Myocyte (in vitro differentiated cells): ENCODE measurements at regions not wholly inside any gene's neighbourhood (a gene's known extent, or its start where the extent isn't known, plus 50 kb on each side); places are given as distances from the start of the nearest gene placed in this dataset.
"Not testable (repeated sequence)": the region's sequence is repeated elsewhere in the genome, so short reads cannot be mapped to it uniquely, and the experiment has no call there.

ENCODE experiments used
- DNase-seq: peaks from one replicate; pipeline ENCODE4 v3.0.0-alpha.2; 2012; ENCODE audit warnings: low read depth

DNA sequence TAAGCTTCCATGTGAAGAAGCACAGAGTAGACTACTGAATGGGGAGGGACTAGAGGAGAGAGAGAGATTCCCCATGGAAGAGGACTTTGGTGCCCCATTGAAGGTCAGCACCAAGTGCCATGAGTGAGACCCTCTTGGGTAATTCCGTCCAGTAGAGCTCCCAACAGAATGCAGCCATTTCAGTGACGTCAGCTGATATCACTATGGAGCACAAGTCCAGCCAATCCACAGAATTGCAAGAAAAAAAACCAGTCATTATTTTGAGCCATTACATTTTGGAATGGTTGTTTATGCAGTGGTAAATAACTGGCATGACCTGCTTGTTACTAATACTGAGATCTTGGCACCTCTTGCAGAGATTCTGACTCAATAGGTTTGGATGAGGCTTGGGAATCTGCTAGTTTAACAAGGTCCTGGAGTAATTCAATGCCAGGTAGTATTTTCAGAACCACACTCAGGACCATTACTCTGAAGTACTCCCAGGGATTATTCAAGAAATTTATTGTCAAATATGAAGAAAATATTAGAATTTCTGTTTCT lies 52.6 kb upstream of the SP8 start:
- DNase-seq = no peak

DNA sequence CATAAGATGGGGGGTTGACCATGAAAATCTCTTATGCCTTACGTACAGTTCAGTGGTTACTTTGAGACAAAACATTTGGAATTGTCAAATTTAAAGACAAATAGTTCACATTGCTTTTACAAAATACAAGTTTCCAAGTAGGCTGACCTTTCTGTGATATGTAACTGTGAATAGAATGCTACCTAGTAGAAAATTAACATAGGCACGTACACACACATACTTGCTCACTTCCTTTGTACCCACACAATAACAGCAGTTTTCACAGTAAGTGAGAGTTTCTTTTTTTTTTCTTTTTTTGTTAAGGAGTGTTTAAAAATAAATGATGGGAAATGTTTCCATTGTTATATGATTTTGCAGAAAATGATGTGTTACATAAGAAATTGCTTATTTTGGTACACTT lies 53.3 kb upstream of the SP8 start:
- no peak for DNase-seq

DNA sequence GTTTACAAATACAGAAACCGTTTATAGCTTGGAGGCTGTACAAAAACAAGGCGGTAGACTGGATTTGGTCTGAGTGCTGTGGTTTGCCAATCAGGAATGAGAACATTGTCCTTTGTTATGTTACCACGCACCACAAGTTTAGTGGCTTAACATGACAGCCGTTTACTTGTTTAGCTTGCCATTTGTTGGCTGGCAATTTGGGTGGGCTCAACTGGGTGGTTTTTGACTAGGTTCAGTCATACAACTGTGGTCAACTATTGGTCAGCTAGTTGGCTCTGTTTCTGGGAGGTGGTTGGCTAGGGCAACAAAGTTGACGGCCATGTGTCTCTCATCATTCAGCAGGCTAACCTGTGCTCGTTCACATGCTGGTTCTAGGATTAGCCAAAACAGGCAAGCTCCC lies 60.1 kb upstream of the SP8 start:
- peak; percentile 9 for DNase-seq

DNA sequence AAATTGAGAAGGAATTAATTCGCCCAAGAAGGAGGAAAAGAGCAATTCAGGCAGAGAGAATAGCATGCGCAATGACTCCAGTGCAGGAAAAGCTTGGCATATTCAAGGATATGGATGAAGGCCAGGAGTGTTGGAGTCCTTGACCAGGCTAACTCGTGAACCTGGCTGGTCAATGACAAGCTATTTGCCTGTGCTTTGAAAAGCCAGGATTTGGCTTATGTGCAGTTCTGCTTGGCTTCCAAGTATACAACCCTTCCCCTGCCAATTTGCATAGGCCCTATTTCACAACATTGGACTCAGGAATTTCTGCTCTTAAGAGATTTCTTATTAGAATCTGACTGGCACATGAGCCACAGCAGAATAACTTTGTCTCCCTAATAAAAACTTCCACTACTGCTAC lies 72.3 kb upstream of the SP8 start:
- no peak for DNase-seq

DNA sequence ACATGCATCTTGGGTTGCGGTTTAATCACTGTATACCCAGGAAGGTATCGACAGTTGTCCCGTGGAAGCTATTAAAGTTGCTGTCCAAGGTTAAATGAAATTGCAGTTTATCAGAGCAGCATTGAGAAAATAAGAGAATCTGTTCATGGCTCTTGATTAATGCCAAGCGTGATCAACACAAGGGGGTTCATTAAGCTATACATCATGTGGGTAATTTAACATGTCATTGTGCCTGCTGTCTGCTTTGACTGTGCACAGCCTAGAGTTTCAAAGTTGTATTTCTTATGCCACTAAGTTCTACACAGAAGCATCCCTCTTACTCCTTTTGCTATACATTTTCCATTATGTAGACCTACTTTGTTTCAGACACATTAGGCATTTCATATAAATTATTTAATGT lies 74.8 kb upstream of the SP8 start:
- no peak for DNase-seq

DNA sequence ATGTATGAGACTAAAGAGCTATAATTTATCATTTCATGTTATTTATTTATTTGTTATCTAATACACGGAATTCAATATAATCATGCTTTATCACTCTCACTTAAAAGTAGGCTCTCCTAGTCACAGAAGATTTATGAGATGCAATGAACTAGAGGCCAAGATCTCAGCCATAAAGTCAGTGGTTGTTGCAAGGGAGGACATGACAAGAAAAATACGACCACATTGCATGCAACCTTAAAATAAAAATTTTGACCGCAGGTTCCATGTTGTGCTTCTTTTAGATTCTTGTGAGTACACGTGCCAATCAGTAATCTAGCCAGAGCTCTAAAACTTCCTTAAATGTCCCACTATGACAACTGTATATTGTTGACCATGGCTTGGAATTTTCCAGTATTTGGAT lies 75.9 kb upstream of the SP8 start:
- DNase-seq = no peak

DNA sequence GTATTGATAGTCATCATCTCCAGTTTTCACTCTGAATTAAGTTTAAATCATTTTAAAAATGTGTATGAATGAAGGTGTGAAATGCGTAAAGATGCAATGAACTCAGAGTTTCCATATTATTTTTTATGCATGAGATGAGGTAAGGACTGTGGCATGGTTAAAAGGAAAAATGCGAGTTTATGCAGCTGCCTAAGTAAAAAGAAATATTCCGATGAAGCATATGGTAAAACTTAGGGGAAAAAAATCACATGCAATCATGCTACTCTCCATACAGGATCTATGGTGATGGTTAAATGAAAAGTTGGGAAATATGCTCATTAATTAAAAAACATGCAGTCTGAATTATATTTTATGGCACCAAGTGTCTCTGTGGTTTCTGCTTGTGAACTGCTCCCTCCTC lies 77.5 kb upstream of the SP8 start:
- DNase-seq = no peak

DNA sequence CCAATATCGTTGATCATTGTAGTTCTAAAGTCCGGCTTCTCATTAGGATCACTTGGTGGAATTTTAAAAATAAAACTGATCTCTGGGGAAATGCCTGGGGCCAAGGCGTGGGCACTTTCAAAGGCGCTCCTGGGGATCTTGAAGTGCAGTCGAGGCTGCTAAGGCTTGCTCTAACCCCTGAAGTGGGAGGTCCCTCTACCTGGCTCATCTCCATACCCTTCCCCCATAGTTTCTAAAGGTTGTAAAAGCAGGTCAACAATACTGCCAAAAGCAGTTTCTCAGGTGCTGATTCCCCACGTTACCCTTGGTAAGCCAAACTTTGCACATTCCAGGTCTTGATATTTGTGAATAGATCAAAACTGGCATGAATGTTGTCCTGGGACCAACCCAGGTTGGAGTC lies 79.0 kb upstream of the SP8 start:
- DNase-seq = no peak

DNA sequence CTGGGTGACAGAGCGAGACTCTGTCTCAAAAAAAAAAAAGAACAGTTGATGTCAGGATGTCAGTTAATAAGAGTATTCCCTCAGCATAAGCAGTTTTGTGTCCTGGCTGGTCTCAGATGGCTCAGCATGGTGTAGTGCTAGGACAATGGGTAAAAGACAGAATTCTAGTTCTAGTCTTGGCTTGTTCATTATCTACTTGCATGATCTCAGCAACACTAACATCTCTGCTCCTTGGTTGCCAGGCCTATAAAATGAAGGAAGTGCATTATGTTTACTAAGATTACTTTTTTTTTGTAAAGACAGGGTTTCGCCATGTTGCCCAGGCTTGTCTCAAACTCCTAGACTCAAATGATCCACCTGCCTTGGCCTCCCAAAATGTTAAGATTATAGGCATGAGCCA lies 84.3 kb upstream of the SP8 start:
- no peak for DNase-seq

DNA sequence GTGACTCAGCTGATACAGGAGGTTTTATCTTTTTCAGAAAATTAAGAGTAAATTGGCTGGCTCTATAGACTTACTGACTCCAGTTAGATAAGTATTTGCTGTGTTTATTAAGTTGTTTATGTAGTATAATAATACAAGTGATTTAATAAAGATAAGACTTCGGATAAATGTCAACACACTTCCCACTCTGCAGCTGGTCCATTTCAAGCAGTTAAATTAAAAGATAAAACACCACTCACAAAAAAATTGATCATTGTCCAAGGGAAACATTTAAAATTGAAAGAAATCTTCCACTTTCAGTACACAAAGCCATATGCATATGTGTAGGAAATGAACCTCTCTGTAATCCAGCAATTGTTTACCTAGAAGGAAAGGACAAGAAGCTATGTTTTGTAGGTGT lies 106.1 kb upstream of the SP8 start:
- DNase-seq = no peak

DNA sequence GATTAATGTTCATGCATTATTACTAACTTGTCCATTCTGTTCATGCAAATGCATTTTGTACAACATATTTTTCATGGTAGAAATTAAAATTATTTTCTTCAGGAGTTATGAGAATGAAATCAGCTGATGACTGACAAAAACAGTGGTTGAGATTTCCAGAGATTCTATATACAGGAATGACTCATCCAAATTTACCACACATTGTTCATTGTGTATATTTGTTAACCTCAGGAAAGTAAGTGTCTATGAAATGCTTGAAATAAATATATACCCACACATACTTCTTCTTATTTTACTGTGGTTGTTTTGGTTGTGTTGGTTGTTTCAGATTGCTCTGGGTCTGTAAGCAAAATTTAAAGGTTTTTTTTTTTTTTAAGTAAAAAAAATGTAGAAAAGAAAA lies 108.1 kb upstream of the SP8 start:
- no peak for DNase-seq

DNA sequence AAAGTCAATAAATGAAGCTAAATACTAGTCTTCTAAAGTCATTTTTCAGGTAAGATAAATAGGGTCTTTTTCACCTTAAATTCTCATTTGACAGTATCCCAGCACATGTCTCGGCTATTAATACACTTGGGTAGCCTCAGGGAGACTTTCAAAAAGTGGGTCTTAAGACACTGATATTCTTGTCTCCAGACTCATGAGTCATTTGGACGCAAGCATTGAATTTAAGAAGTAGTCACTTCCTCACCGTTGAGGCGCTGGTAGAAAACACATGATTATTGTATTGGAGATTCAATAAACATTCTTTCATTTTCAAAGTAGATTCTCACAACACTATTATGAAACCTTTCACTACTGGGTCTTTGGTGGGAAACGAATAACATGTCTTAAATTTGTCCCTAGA lies 108.9 kb upstream of the SP8 start:
- no peak for DNase-seq

DNA sequence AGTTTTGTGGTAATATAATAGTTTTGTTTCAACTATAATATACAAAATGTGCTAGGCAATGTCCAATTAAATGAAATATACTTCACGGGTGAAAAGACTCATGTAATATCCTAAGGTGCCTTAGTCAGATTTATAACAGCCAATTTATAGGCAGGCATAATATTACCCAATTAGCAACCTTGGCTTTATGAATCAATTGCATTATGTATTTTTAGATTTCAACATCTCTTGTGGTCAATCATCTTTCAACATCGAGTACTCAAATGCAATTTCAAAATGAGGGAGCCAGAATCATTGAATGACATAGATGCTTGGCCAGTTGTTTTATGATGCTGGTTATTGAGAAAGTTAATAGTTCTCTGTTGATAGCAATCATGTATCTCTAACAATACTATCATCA lies 110.3 kb upstream of the SP8 start:
- DNase-seq = no peak

DNA sequence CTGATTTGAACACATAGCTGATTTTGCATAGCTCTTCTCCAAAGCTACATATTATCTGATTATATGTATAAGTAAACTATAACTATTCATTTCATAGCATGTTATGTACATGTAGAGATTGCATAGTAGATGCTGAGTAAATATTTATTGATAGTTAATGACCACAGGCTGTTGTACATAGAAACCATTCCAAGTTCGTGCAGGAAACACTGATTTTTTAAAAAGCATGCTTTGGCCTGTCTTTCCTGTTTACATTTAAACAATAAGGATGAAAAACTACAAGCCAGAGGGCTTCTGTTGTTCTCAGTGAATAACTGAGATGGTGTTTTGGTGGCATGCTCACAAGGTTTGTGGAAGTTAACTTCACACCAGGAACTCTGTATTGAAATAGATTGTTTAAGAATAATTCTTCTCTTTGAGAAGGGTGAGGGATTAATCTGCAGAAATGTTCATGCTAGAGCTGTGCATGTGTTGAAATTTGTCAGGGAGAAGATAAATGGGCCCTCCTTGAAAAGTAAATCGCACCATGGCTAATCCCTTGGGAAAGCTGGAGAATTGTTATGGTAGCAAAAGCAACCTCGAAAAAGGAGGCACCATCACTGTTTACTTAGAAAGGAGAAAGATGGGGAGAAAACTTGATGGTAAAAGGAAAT lies 120.2 kb upstream of the SP8 start:
- DNase-seq = no peak

DNA sequence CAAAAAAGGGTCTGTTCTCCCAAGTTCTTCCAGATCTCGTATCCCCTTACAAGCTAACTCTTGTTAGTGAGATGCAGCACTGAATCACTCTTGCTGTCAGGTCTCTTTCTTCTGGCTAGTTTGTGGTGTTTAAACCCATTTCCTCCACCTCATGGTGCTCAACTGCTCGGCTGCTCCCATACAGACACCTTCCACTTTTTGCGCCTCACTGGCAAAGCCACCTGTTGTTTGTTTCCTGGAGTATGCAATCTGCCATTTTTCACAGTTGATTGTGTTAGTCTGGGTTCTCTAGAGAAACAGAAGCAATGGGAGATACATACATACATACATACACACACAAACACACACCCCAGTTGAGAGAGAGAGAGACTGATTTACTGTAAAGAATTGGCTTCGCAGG lies 124.4 kb upstream of the SP8 start:
- no peak for DNase-seq

DNA sequence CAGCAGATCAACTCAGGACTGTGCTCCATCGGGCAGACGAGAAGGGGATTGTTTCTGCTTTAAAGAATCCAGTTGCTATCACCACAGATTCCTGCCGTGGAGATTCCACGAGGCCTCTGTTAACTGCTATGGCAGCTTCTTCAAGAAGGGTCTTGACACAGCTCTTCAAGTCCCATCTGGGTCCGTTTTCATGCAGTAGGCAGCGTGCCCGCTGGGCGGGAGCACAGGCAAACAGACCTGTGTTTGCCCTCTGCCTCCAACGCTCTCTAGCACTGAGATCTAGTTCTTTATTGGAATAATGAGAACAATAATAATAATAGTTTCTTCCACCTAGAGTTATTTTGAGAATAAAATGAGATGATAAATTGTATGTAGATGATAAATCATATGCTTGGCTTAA lies 127.2 kb upstream of the SP8 start:
- no peak for DNase-seq

DNA sequence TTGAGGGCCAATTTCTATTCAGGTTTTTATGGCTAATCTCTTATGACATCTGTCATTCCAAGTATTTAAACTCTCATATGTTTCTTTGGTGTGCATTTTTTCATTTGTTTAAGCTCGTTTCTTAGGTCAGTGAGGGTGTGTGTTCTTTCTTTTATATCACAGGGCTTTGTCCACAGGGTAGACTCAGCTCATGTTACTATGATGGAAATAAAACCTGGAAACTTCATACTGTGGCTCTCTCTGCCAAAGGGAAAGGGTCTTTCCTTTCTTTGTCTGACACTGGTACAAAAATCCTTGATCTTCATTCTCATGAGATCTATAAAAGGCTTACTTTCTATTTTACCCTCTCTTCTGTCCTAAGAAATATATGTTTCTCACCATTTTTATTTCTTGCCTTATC lies 129.6 kb upstream of the SP8 start:
- DNase-seq = no peak

DNA sequence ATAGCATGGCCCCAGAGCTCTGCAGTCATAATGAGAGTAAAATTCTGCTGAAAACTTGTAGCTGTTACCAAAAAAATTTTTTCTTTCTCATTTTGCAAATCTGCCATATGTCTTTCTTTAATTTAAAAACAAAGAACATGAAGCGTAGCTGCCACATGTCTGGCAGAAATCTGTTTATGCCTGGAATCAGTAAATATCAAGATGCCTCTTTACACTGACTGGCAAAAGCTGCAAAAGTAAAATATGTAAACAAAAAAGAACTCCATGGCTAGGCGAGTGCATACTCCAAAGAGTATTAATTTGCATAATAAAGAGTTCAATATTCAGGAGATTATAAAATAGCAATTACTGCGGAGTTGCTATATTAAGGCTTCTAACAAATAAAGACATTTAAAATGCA lies 130.9 kb upstream of the SP8 start:
- DNase-seq = no peak

DNA sequence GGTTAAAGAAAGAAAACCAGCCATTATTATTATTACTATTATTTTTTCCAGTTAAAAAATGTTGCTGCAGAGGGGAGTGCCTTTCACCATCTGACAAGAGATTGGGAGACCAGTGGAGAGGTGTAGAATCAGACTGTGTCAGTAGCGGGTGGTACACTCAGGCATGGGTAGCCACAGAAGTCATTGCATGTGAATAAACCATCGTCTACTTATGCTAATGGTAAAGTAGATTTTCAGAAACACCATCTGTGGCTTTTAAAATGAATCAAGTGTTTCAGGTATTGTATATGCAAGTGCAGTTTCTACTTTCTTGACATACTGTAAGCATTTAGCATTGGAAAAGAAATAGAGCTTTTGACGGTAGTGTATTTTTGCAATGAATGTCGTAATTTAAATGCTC lies 131.5 kb upstream of the SP8 start:
- DNase-seq = no peak

DNA sequence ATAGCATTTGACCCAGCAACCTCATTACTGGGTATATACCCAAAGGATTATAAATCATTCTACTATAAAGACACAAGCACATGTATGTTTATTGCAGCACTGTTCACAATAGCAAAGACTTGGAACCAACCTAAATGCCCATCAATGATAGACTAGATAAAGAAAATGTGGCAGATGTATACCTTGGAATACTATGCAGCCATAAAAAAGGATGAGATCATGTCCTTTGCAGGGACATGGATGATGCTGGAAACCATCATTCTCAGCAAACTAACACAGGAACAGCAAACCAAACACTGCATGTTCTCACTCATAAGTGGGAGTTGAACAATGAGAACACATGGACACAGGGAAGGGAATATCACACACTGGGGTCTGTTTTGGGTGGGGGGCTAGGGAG lies 140.5 kb upstream of the SP8 start:
- DNase-seq = not testable (repeated sequence)

DNA sequence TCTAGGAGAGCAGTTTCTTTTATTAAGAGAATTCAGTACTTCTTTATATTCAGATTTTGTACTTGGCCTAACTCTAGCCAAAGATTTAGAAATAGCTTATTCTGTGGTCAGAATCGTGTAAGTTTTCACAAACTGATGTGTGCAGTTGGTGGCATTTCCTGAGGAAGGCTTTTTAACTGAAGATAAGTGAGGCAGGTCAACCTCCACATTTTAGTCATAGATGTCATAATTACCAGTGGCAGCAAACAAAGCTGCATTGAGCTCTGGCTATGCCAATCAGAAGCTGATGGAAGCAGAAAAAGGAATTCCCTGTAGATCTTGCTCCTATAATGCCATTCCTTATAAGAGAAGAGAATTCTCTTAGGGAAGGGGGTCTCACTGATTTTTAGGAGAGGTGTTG lies 141.3 kb upstream of the SP8 start:
- no peak for DNase-seq

DNA sequence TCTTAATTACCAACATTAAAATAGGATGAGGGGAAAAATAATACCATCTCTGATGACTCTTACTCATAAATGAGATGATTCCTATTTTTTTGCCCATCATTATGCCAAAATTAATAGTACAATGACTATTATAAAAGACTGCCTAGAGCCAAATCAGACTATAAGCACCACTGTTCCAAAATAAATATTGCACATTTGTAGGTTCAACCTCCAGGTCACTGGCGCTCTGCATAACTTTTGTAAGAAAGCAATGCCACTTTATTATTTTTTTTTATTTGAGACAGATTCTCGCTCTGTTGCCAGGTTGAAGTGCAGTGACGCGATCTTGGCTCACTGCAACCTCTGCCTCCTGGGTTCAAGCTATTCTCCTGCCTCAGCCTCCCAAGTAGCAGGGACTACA lies 142.5 kb upstream of the SP8 start:
- no peak for DNase-seq

DNA sequence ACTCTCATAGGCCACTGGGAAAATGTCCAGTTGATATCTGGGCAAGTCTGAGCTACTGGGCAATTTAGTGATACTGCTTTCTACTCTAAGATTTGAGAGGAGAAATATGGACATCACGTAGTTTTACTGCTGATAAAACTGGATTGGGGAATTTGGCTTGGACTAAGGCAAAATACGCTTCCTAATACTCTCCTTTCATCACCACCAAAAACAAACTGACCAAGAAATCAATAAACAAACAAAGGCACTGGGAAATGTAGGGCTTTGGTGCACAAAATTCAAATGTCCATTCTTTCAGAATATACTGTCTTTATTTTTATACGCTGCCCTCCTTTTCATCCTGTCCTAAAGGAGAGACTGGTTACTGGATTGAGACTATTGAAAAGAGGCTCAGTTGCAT lies 145.1 kb upstream of the SP8 start:
- DNase-seq = no peak
